Naive thymus-derived CD4-positive, alpha-beta T cell (primary cell): ENCODE measurements at regions not wholly inside any gene's neighbourhood (a gene's known extent, or its start where the extent isn't known, plus 50 kb on each side); places are given as distances from the start of the nearest gene placed in this dataset.

ENCODE experiments used
- ATAC-seq: fragments of 150-1000 bp; cut with Tn5 transposase; 2 replicates; pipeline ENCODE4 v1.10.0; 2021; ENCODE audit warnings: mild to moderate bottlenecking, moderate library complexity
- CTCF ChIA-PET: fragments of 350-600 bp; sonication (Branson Sonifier 250); formaldehyde crosslinking; loops from one replicate; lab custom pipeline; 2021; ENCODE audit warnings: antibody characterized with exemption; lab: Charles Lee
- POLR2A ChIA-PET: fragments of 350-600 bp; sonication (Branson Sonifier 250); formaldehyde crosslinking; loops from one replicate; lab custom pipeline; 2021; ENCODE audit warnings: antibody characterized with exemption, inconsistent platforms; lab: Charles Lee
- DNase-seq, 9 donors: peaks; one replicate each; pipeline versions ENCODE4 v3.0.0 to v3.0.0-alpha.2; 2020 to 2022; ENCODE audit warnings: mixed read lengths in 1 of 9
- H3K27ac ChIP-seq: one replicate; pipeline ENCODE4 v1.7.0; 2013; ENCODE audit warnings: mild to moderate bottlenecking, low read depth, low read length, moderate library complexity
- H3K27me3 ChIP-seq, 2 donors: one replicate each; pipeline ENCODE4 v1.7.0; 2013; ENCODE audit warnings: low read length in 2 of 2, mild to moderate bottlenecking in 2 of 2, moderate library complexity in 2 of 2; ENCODE audit not compliant: control insufficient read depth in 2 of 2, insufficient read depth in 2 of 2
- H3K36me3 ChIP-seq, 3 experiments: 1 replicate in 2 of 3; 2 replicates in 1 of 3; pipeline ENCODE4 v1.7.0; 2013; ENCODE audit warnings: low read length in 3 of 3, mild to moderate bottlenecking in 3 of 3, moderate library complexity in 1 of 3; ENCODE audit not compliant: insufficient read depth in 3 of 3, control insufficient read depth in 2 of 3
- H3K4me1 ChIP-seq, 2 donors: one replicate each; pipeline ENCODE4 v1.7.0; 2013; ENCODE audit warnings: low read length in 2 of 2, mild to moderate bottlenecking in 2 of 2, moderate library complexity in 1 of 2; ENCODE audit not compliant: control insufficient read depth in 2 of 2, insufficient read depth in 2 of 2
- H3K4me3 ChIP-seq: 2 replicates; pipeline ENCODE4 v1.7.0; 2013; ENCODE audit warnings: mild to moderate bottlenecking, low read length
- H3K9me3 ChIP-seq, 3 experiments: 1 replicate in 2 of 3; 2 replicates in 1 of 3; pipeline ENCODE4 v1.7.0; 2013; ENCODE audit warnings: low read length in 3 of 3; ENCODE audit not compliant: control insufficient read depth in 2 of 3
- H3K27ac Mint-ChIP-seq, 9 donors: one replicate each; pipeline ENCODE4 v1.8.0; 2020 to 2022; ENCODE audit warnings: mixed read lengths in 9 of 9, mild to moderate bottlenecking in 8 of 9, moderate library complexity in 5 of 9, inconsistent platforms in 2 of 9
- H3K27me3 Mint-ChIP-seq, 5 donors: one replicate each; pipeline ENCODE4 v1.8.0; 2021 to 2022; ENCODE audit warnings: mixed read lengths in 5 of 5, mild to moderate bottlenecking in 1 of 5
- H3K36me3 Mint-ChIP-seq, 5 donors: one replicate each; pipeline ENCODE4 v1.8.0; 2020 to 2022; ENCODE audit warnings: mixed read lengths in 5 of 5, mild to moderate bottlenecking in 3 of 5, inconsistent platforms in 1 of 5
- H3K4me1 Mint-ChIP-seq, 7 donors: one replicate each; pipeline ENCODE4 v1.8.0; 2020 to 2022; ENCODE audit warnings: mixed read lengths in 7 of 7, mild to moderate bottlenecking in 3 of 7, inconsistent platforms in 1 of 7
- H3K4me3 Mint-ChIP-seq, 10 donors: one replicate each; pipeline ENCODE4 v1.8.0; 2020 to 2022; ENCODE audit warnings: mild to moderate bottlenecking in 10 of 10, mixed read lengths in 10 of 10, moderate library complexity in 6 of 10, inconsistent platforms in 2 of 10
- H3K9me3 Mint-ChIP-seq, 11 donors: one replicate each; pipeline ENCODE4 v1.8.0; 2020 to 2022; ENCODE audit warnings: mixed read lengths in 11 of 11, mild to moderate bottlenecking in 4 of 11, inconsistent platforms in 1 of 11, moderate library complexity in 1 of 11
- intact Hi-C, 2 donors: fragments of 100-400 bp; cut with micrococcal nuclease; formaldehyde crosslinking; loops; one replicate each; pipeline ENCODE4 v1.15.1; 2023

- Mint-ChIP-seq H3K27me3 (no peaks in the 10 kb centered on the region), H3K4me1 (no peaks in the 10 kb centered on the region), H3K27ac (no peak overlapping the region), H3K4me3 (no peak overlapping the region), H3K36me3 (no peaks in the 10 kb centered on the region), H3K9me3 (peaks cover 4 to 39% (median 20%) of the 10 kb centered on the region in 11 donors)
- DNase-seq (no peak), ATAC-seq (no peak)
- Histone ChIP-seq H3K27ac (no peak overlapping the region), H3K27me3 (no peaks in the 10 kb centered on the region), H3K4me3 (no peak overlapping the region), H3K9me3 (peaks cover 0 to 8% (median 0%) of the 10 kb centered on the region in 3 experiments), H3K4me1 (no peaks in the 10 kb centered on the region), H3K36me3 (no peaks in the 10 kb centered on the region)
- POLR2A ChIA-PET = no interaction called here
- intact Hi-C loops = no loop called here
- CTCF ChIA-PET = no interaction called here
Measured at GRCh38 chr7:79736418-79736817, 283.0 kb upstream of the MAGI2 start.

GRCh38 chr7:79735012-79735411 is 281.5 kb upstream of the MAGI2 start:
- H3K36me3 Mint-ChIP-seq = no peaks in the 10 kb centered on the region
- no peaks in the 10 kb centered on the region for H3K4me1 Mint-ChIP-seq
- no peaks in the 10 kb centered on the region for H3K36me3 ChIP-seq
- peaks cover 0 to 8% (median 0%) of the 10 kb centered on the region in 3 experiments for H3K9me3 ChIP-seq
- H3K4me3 Mint-ChIP-seq = no peak overlapping the region
- H3K27me3 Mint-ChIP-seq = no peaks in the 10 kb centered on the region
- DNase-seq (no peak), ATAC-seq (no peak)
- H3K4me3 ChIP-seq = no peak overlapping the region
- H3K27ac ChIP-seq = no peak overlapping the region
- no peaks in the 10 kb centered on the region for H3K4me1 ChIP-seq
- ChIA-PET POLR2A (no interaction called here), CTCF (no interaction called here)
- intact Hi-C loops = no loop called here
- no peak overlapping the region for H3K27ac Mint-ChIP-seq
- peaks cover 3 to 47% (median 24%) of the 10 kb centered on the region in 11 donors for H3K9me3 Mint-ChIP-seq
- H3K27me3 ChIP-seq = no peaks in the 10 kb centered on the region

DNA sequence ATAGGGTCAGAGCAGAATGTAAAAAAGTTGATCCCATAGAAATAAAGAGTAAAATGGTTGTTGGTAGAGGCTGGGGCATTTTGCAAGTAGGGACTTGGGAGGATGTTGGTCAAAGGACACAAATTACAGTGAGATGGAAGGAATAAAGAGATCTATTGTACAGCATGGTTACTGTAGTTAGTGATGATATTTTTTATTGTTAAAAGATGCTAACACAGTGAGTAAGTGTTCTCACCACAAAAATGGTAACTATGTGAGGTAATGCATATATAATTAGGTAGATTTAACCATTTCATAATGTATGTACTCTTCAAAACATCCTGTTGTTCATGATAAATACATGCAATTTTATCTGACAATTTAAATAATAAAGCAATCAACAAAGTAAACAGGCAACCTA is 280.7 kb upstream of the MAGI2 start:
- no peaks in the 10 kb centered on the region for H3K4me1 ChIP-seq
- H3K36me3 ChIP-seq = no peaks in the 10 kb centered on the region
- intact Hi-C loops = no loop called here
- Mint-ChIP-seq H3K9me3 (peaks cover 2 to 48% (median 24%) of the 10 kb centered on the region in 11 donors), H3K27ac (no peak overlapping the region), H3K27me3 (no peaks in the 10 kb centered on the region), H3K36me3 (no peaks in the 10 kb centered on the region), H3K4me3 (no peak overlapping the region), H3K4me1 (no peaks in the 10 kb centered on the region)
- no peaks in the 10 kb centered on the region for H3K27me3 ChIP-seq
- no peak overlapping the region for H3K4me3 ChIP-seq
- no peak for DNase-seq
- ChIA-PET POLR2A (no interaction called here), CTCF (no interaction called here)
- H3K9me3 ChIP-seq = peaks cover 0 to 8% (median 0%) of the 10 kb centered on the region in 3 experiments
- no peak for ATAC-seq
- no peak overlapping the region for H3K27ac ChIP-seq

DNA sequence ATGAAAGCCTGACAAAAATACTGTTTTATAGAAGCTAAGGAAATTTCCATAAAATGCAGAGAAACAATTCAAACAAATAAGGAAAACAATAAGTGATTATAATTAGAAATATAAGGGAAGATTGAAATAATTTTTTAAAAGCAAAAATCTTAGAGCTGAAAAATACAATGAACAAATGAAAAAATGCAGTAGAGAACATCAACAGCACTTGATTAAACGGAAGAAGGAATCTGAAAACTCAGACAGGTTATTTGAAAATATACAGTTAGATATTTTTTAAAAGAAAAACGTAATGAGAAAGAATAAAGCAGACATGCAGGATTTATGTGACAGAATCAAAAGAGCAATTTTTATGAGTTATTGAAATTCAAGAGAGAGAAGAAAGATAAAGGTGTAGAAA is 279.1 kb upstream of the MAGI2 start:
- H3K9me3 Mint-ChIP-seq = peaks cover 0 to 51% (median 24%) of the 10 kb centered on the region in 11 donors

GRCh38 chr7:79730971-79731370 is 277.5 kb upstream of the MAGI2 start:
- POLR2A ChIA-PET = no interaction called here
- intact Hi-C loops = no loop called here
- Histone ChIP-seq H3K27ac (no peak overlapping the region), H3K4me3 (no peak overlapping the region), H3K4me1 (no peaks in the 10 kb centered on the region), H3K27me3 (no peaks in the 10 kb centered on the region), H3K9me3 (peaks cover 0 to 8% (median 0%) of the 10 kb centered on the region in 3 experiments), H3K36me3 (no peaks in the 10 kb centered on the region)
- Mint-ChIP-seq H3K36me3 (no peaks in the 10 kb centered on the region), H3K4me1 (no peaks in the 10 kb centered on the region), H3K4me3 (no peak overlapping the region), H3K27ac (no peak overlapping the region), H3K27me3 (no peaks in the 10 kb centered on the region), H3K9me3 (peaks cover 0 to 51% (median 24%) of the 10 kb centered on the region in 11 donors)
- ATAC-seq (no peak), DNase-seq (no peak)
- CTCF ChIA-PET = no interaction called here

More for the DNA sequence above, 279.1 kb upstream of the MAGI2 start:
- H3K27me3 ChIP-seq = no peaks in the 10 kb centered on the region
- no peaks in the 10 kb centered on the region for H3K36me3 ChIP-seq
- H3K27me3 Mint-ChIP-seq = no peaks in the 10 kb centered on the region
- H3K9me3 ChIP-seq = peaks cover 0 to 8% (median 0%) of the 10 kb centered on the region in 3 experiments
- intact Hi-C loops = no loop called here
- no peak overlapping the region for H3K27ac Mint-ChIP-seq
- H3K27ac ChIP-seq = no peak overlapping the region
- H3K4me1 Mint-ChIP-seq = no peaks in the 10 kb centered on the region
- no peaks in the 10 kb centered on the region for H3K4me1 ChIP-seq
- no peak overlapping the region for H3K4me3 ChIP-seq
- ATAC-seq (no peak), DNase-seq (no peak)
- H3K36me3 Mint-ChIP-seq = no peaks in the 10 kb centered on the region
- CTCF ChIA-PET = no interaction called here
- H3K4me3 Mint-ChIP-seq = no peak overlapping the region
- POLR2A ChIA-PET = no interaction called here

DNA sequence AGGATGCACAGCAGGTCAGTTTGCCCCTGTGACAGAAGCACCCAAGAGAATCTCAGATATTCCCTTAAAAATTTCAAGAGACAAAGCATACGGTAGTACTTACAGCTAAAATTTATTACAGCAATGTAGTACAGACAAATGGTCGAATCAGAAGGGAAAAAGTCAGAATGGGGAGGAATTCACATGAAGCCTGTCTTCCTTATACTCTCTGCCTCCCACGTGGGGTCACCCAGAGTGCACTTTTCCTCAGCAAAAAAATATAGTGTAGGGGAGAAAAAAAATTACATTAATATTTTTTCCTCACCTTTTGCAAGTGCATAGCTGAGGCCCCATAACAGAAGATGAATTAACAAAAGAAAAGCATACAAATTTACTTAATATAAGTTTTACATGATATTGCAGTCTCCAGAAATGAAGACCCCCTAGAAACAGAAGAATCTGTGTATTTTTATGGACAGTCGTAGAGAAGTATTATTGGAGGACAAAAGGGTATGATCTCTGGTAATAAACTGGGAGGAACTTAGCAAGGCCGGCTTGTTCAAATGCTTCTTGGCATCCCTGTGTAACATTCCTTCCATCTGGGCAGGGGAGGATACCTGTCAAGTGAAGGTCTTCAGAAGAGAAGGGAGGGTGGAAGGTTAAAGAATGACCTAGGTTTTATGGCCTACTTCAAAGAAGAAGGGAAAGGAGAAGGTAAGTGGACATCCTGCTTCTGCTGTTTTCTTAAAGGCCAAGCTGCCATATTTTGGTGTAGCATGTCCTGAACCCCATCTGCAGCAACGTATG is 270.6 kb upstream of the MAGI2 start:
- ATAC-seq (no peak), DNase-seq (no peak)
- Histone ChIP-seq H3K27me3 (no peaks in the 10 kb centered on the region), H3K9me3 (no peaks in the 10 kb centered on the region), H3K4me1 (no peaks in the 10 kb centered on the region), H3K4me3 (no peak overlapping the region), H3K36me3 (no peaks in the 10 kb centered on the region), H3K27ac (no peak overlapping the region)
- H3K4me3 Mint-ChIP-seq = no peak overlapping the region
- no peak overlapping the region for H3K27ac Mint-ChIP-seq
- peaks cover 0 to 3% (median 0%) of the 10 kb centered on the region in 11 donors for H3K9me3 Mint-ChIP-seq
- no peaks in the 10 kb centered on the region for H3K4me1 Mint-ChIP-seq
- ChIA-PET CTCF (no interaction called here), POLR2A (no interaction called here)
- no peaks in the 10 kb centered on the region for H3K27me3 Mint-ChIP-seq
- intact Hi-C loops = no loop called here
- no peaks in the 10 kb centered on the region for H3K36me3 Mint-ChIP-seq

GRCh38 chr7:79722217-79722616 is 268.8 kb upstream of the MAGI2 start:
- no peak overlapping the region for H3K4me3 Mint-ChIP-seq
- no peak overlapping the region for H3K4me3 ChIP-seq
- no peaks in the 10 kb centered on the region for H3K9me3 ChIP-seq
- H3K4me1 ChIP-seq = no peaks in the 10 kb centered on the region
- CTCF ChIA-PET = interaction anchor here (0.7 kb wide), 1 partner anchor 582 kb away, joined by 3 read pairs; no protein-coding TSS in a partner anchor
- peaks cover 0 to 2% (median 0%) of the 10 kb centered on the region in 11 donors for H3K9me3 Mint-ChIP-seq
- intact Hi-C loops = no loop called here
- no peaks in the 10 kb centered on the region for H3K27me3 ChIP-seq
- ATAC-seq (no peak), DNase-seq (no peak)
- POLR2A ChIA-PET = interaction anchor here (0.7 kb wide), 1 partner anchor 8 kb away, joined by 3 read pairs; no protein-coding TSS in a partner anchor
- no peaks in the 10 kb centered on the region for H3K4me1 Mint-ChIP-seq
- no peaks in the 10 kb centered on the region for H3K36me3 ChIP-seq
- H3K27me3 Mint-ChIP-seq = no peaks in the 10 kb centered on the region
- no peak overlapping the region for H3K27ac ChIP-seq
- H3K27ac Mint-ChIP-seq = no peak overlapping the region
- H3K36me3 Mint-ChIP-seq = no peaks in the 10 kb centered on the region
